Cardiac muscle cell (in vitro differentiated cells and primary cell): ENCODE measurements at regions not wholly inside any gene's neighbourhood (a gene's known extent, or its start where the extent isn't known, plus 50 kb on each side); places are given as distances from the start of the nearest gene placed in this dataset.

Source experiments
- DNase-seq, 2 donors: peaks; one replicate each; pipeline versions ENCODE4 v3.0.0 to v3.0.0-alpha.2; 2010 to 2017; ENCODE audit warnings: low read depth in 1 of 2, low spot score in 1 of 2
- H3K27ac ChIP-seq: fragments of 200-600 bp; sonication (generic); 2 replicates; pipeline ENCODE4 v1.5.1; 2016
- H3K27me3 ChIP-seq: fragments of 200-600 bp; sonication (generic); 2 replicates; pipeline ENCODE4 v1.6.0; 2016; ENCODE audit warnings: control low read depth
- H3K36me3 ChIP-seq: fragments of 200-600 bp; sonication (generic); 2 replicates; pipeline ENCODE4 v1.5.1; 2016; ENCODE audit warnings: control low read depth
- H3K4me1 ChIP-seq: fragments of 200-600 bp; sonication (generic); 2 replicates; pipeline ENCODE4 v1.8.1; 2017; ENCODE audit warnings: low read depth, mild to moderate bottlenecking, mixed run types
- H3K4me3 ChIP-seq: fragments of 200-600 bp; sonication (generic); 2 replicates; pipeline ENCODE4 v1.5.1; 2016; ENCODE audit warnings: mild to moderate bottlenecking
- H3K9me3 ChIP-seq: fragments of 200-600 bp; sonication (generic); 2 replicates; pipeline ENCODE4 v1.5.1; 2017; ENCODE audit warnings: low read depth, mild to moderate bottlenecking, control low read depth
- CTCF ChIP-seq: IDR thresholded peaks from 2 replicates; pipeline ENCODE4 v1.5.1; 2012; ENCODE audit warnings: low read depth, mild to moderate bottlenecking, low read length

- H3K4me1 ChIP-seq = no peaks in the 10 kb centered on the region
These were observed 54.3 kb upstream of the TNIK start for GRCh38 chr3:171514466-171514865.

GRCh38 chr3:171511450-171511849, 51.2 kb upstream of the TNIK start:
- H3K27me3 ChIP-seq = no peaks in the 10 kb centered on the region
- DNase-seq = no peak
- no peak overlapping the region for H3K4me3 ChIP-seq
- H3K4me1 ChIP-seq = peaks cover 3% of the 10 kb centered on the region
- no peak for TF ChIP-seq CTCF
- H3K27ac ChIP-seq = no peak overlapping the region
- no peaks in the 10 kb centered on the region for H3K36me3 ChIP-seq
- no peaks in the 10 kb centered on the region for H3K9me3 ChIP-seq

More at GRCh38 chr3:171514466-171514865, 54.3 kb upstream of the TNIK start:
- Histone ChIP-seq H3K4me3 (no peak overlapping the region), H3K36me3 (no peaks in the 10 kb centered on the region), H3K9me3 (no peaks in the 10 kb centered on the region), H3K27me3 (no peaks in the 10 kb centered on the region), H3K27ac (no peak overlapping the region)
- no peak for DNase-seq
- peak; percentile 18 for TF ChIP-seq CTCF
